Caco-2 (cell line): ENCODE measurements at regions not wholly inside any gene's neighbourhood (a gene's known extent, or its start where the extent isn't known, plus 50 kb on each side); places are given as distances from the start of the nearest gene placed in this dataset.

ENCODE experiments used
- BruUV-seq: library from RNA; stranded (reverse); fragments of 400-500 nt; replicated peaks from 2 replicates; lab custom pipeline; 2021; lab: Mats Ljungman, UMichigan
- CTCF ChIA-PET: fragments of 300-600 bp; sonication (Branson Sonifier 250); formaldehyde crosslinking; loops from one replicate; lab custom pipeline; 2022; ENCODE audit warnings: antibody characterized with exemption; lab: Charles Lee
- POLR2A ChIA-PET: fragments of 300-600 bp; sonication (Branson Sonifier 250); formaldehyde crosslinking; loops from one replicate; lab custom pipeline; 2022; ENCODE audit warnings: antibody characterized with exemption; lab: Charles Lee
- DNase-seq, 2 experiments: peaks; one replicate each; pipeline versions ENCODE4 v3.0.0 to v3.0.0-alpha.2; 2020 to 2022
- H3K27me3 ChIP-seq: replicated peaks from 2 replicates; pipeline ENCODE4 v1.6.0; 2011; ENCODE audit warnings: low read length; ENCODE audit not compliant: control insufficient read depth, insufficient read depth
- H3K36me3 ChIP-seq: 2 replicates; pipeline ENCODE4 v1.5.1; 2011; ENCODE audit warnings: low read length; ENCODE audit not compliant: control insufficient read depth, insufficient read depth
- H3K4me1 ChIP-seq: fragments of 250-450 bp; sonication (Bioruptor Pico); 2 replicates; pipeline ENCODE4 v1.5.1; 2020; ENCODE audit warnings: mild to moderate bottlenecking
- H3K4me3 ChIP-seq: 2 replicates; pipeline ENCODE4 v1.5.1; 2011; ENCODE audit warnings: low read depth, mild to moderate bottlenecking, control low read depth, low read length
- H3K9me3 ChIP-seq: fragments of 250-450 bp; sonication (Bioruptor Pico); 2 replicates; pipeline ENCODE4 v1.5.1; 2020; ENCODE audit warnings: mild to moderate bottlenecking, moderate library complexity
- H3K27ac Mint-ChIP-seq: one replicate; pipeline ENCODE4 v1.8.0; 2022; ENCODE audit warnings: mixed read lengths; ENCODE audit not compliant: unreplicated experiment
- H3K27me3 Mint-ChIP-seq: one replicate; pipeline ENCODE4 v1.8.0; 2022; ENCODE audit warnings: mixed read lengths; ENCODE audit not compliant: insufficient read depth, unreplicated experiment
- H3K36me3 Mint-ChIP-seq: one replicate; pipeline ENCODE4 v1.8.0; 2022; ENCODE audit warnings: mild to moderate bottlenecking, mixed read lengths; ENCODE audit not compliant: insufficient read depth, unreplicated experiment
- H3K4me1 Mint-ChIP-seq: one replicate; pipeline ENCODE4 v1.8.0; 2022; ENCODE audit warnings: low read depth, mixed read lengths; ENCODE audit not compliant: unreplicated experiment
- H3K4me3 Mint-ChIP-seq: one replicate; pipeline ENCODE4 v1.8.0; 2022; ENCODE audit warnings: mild to moderate bottlenecking, moderate library complexity, mixed read lengths; ENCODE audit not compliant: unreplicated experiment
- H3K9me3 Mint-ChIP-seq: one replicate; pipeline ENCODE4 v1.8.0; 2022; ENCODE audit warnings: mixed read lengths; ENCODE audit not compliant: unreplicated experiment
- CTCF ChIP-seq, 2 experiments: fragments of 200-600 bp in 1 of 2; IDR thresholded peaks; 1 replicate in 1 of 2; 2 replicates in 1 of 2; pipeline versions ENCODE4 v1.5.1 to v1.8.0; 2011 to 2022; ENCODE audit warnings: antibody characterized with exemption in 1 of 2, control low read depth in 1 of 2, inconsistent platforms in 1 of 2, low read depth in 1 of 2, low read length in 1 of 2, mild to moderate bottlenecking in 1 of 2, moderate library complexity in 1 of 2; ENCODE audit not compliant: insufficient read depth in 1 of 2, severe bottlenecking in 1 of 2, unreplicated experiment in 1 of 2
- intact Hi-C: fragments of 100-400 bp; cut with micrococcal nuclease; formaldehyde crosslinking; loops from one replicate; pipeline ENCODE4 v1.10.0; 2022; ENCODE audit not compliant: unreplicated experiment

DNA sequence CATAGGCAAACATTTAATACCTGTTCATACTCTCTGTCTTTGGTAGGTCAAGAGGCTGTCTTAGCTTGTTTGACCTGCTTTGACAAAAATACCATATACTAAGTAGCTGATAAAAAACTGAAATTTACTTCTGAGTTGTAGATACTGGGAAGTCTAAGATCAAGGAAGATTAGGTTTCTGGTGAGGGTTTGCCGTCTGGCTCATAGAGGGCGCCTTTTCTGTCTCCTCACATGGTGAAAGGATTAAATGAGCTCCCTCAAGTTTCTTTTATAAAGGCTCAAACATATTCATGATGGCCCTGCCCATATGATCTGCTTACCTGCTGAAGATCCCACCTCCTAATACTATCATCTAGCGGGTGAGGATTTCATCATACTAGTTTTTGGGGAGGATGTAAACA lies 1076.1 kb upstream of the NCAM2 start:
- no peak overlapping the region for H3K27ac Mint-ChIP-seq
- intact Hi-C loops = no loop called here
- H3K4me1 Mint-ChIP-seq = no peaks in the 10 kb centered on the region
- Histone ChIP-seq H3K9me3 (no peaks in the 10 kb centered on the region), H3K36me3 (no peaks in the 10 kb centered on the region), H3K4me1 (no peaks in the 10 kb centered on the region), H3K4me3 (no peak overlapping the region), H3K27me3 (no peaks in the 10 kb centered on the region)
- no peak overlapping the region for H3K4me3 Mint-ChIP-seq
- ChIA-PET CTCF (no interaction called here), POLR2A (no interaction called here)
- no peaks in the 10 kb centered on the region for H3K36me3 Mint-ChIP-seq
- no TSS peak for BruUV-seq
- H3K9me3 Mint-ChIP-seq = no peaks in the 10 kb centered on the region
- no peak for DNase-seq
- no peaks in the 10 kb centered on the region for H3K27me3 Mint-ChIP-seq
- no peak for TF ChIP-seq CTCF (IDR thresholded peaks at IDR 0.05; ENCODE audit: insufficient read depth in 1 of 2, low read depth in 1 of 2, low read length in 1 of 2, severe bottlenecking in 1 of 2, unreplicated experiment in 1 of 2)

DNA sequence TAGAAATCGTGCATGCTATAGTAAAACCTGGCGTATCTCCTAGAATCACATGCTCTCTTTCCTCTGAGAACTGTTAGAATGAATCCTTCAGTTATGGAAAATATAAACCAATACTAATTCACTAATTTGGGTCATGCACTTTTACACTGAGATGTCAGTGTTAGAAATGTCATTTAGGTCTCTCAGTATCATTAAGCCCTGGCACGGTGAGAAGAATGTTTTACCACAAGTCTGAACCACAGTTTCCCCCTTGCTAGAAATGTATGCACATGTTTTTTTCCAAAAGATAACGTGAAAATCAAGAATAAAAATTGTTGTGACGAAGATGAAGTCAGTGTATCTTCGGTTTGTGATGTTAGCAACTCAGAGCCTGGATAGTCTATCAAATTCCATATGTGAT lies 1062.7 kb upstream of the NCAM2 start:
- ChIA-PET POLR2A (no interaction called here), CTCF (no interaction called here)
- no TSS peak for BruUV-seq
- Mint-ChIP-seq H3K36me3 (no peaks in the 10 kb centered on the region), H3K4me1 (no peaks in the 10 kb centered on the region), H3K27me3 (no peaks in the 10 kb centered on the region), H3K4me3 (no peak overlapping the region), H3K27ac (no peak overlapping the region), H3K9me3 (no peaks in the 10 kb centered on the region)
- Histone ChIP-seq H3K27me3 (no peaks in the 10 kb centered on the region), H3K9me3 (no peaks in the 10 kb centered on the region), H3K36me3 (no peaks in the 10 kb centered on the region), H3K4me1 (no peaks in the 10 kb centered on the region), H3K4me3 (no peak overlapping the region)
- TF ChIP-seq CTCF (IDR thresholded peaks at IDR 0.05; ENCODE audit: insufficient read depth in 1 of 2, low read depth in 1 of 2, low read length in 1 of 2, severe bottlenecking in 1 of 2, unreplicated experiment in 1 of 2) = no peak
- intact Hi-C loops = no loop called here
- DNase-seq = no peak

DNA sequence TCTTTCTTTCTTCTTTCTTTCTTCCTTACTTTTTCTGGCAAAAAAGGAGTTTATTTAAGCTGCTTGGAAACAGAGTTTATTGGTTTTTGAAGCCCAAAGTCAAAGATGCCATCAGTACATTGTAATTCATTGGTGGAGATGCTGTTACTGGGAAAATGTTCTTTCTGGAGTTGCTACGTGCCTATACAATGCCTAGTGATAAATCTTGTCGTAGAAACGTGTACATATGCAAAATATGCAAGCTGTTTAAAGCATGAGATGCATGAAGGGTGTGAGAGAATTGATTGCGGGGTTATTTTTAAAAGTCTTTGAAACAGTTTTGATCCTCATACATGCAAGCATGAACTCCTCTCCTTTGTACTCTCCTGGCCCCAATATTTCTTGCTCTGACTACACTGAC lies 1060.6 kb upstream of the NCAM2 start:
- no peak for DNase-seq
- BruUV-seq = no TSS peak
- H3K9me3 ChIP-seq = no peaks in the 10 kb centered on the region
- Mint-ChIP-seq H3K27ac (no peak overlapping the region), H3K4me3 (no peak overlapping the region), H3K36me3 (no peaks in the 10 kb centered on the region), H3K4me1 (no peaks in the 10 kb centered on the region), H3K27me3 (no peaks in the 10 kb centered on the region), H3K9me3 (no peaks in the 10 kb centered on the region)
- CTCF ChIA-PET = no interaction called here
- H3K4me3 ChIP-seq = no peak overlapping the region
- H3K4me1 ChIP-seq = no peaks in the 10 kb centered on the region
- no peaks in the 10 kb centered on the region for H3K27me3 ChIP-seq
- intact Hi-C loops = no loop called here
- POLR2A ChIA-PET = no interaction called here
- TF ChIP-seq CTCF (IDR thresholded peaks at IDR 0.05; ENCODE audit: insufficient read depth in 1 of 2, low read depth in 1 of 2, low read length in 1 of 2, severe bottlenecking in 1 of 2, unreplicated experiment in 1 of 2) = no peak
- H3K36me3 ChIP-seq = no peaks in the 10 kb centered on the region
